HepG2 (cell line): ENCODE measurements at regions not wholly inside any gene's neighbourhood (a gene's known extent, or its start where the extent isn't known, plus 50 kb on each side); places are given as distances from the start of the nearest gene placed in this dataset.

Experiments
- ATAC-seq: fragments of 200-7000 bp; cut with Tn5 transposase; 3 replicates; pipeline ENCODE4 v1.9.1; 2020; ENCODE audit warnings: mild to moderate bottlenecking, moderate library complexity
- BruUV-seq: library from RNA; stranded (reverse); fragments of 400-500 nt; replicated peaks from 2 replicates; lab custom pipeline; 2021; lab: Mats Ljungman, UMichigan
- CTCF ChIA-PET: fragments of 300-600 bp; formaldehyde crosslinking; extraction: SDS; loops from one replicate; lab custom pipeline; 2021; ENCODE audit warnings: low total read pairs, inconsistent platforms, low intra/inter-chr PET ratio; lab: Yijun Ruan, JAX
- POLR2A ChIA-PET: fragments of 350-600 bp; sonication (Branson Sonifier 250); formaldehyde crosslinking; loops from one replicate; lab custom pipeline; 2020; ENCODE audit warnings: antibody characterized with exemption, inconsistent platforms; lab: Yijun Ruan, JAX
- DNase-seq: peaks from one replicate; pipeline ENCODE4 v3.0.0-alpha.2; 2015; ENCODE audit warnings: low spot score
- FAIRE-seq: peaks from 3 replicates; lab custom pipeline; 2011; peaks lifted over from hg19 to GRCh38; lab: Jason Lieb, UNC
- H2AFZ ChIP-seq: one replicate; pipeline ENCODE4 v1.6.1; 2011; ENCODE audit warnings: low read length, inconsistent platforms
- H3K27ac ChIP-seq: fragments of 300-600 bp; 3 replicates; pipeline ENCODE4 v1.8.0; 2011; ENCODE audit warnings: mixed run types, mild to moderate bottlenecking, mixed read lengths, low read length, inconsistent platforms; ENCODE audit not compliant: insufficient read depth; ENCODE audit errors: extremely low read length
- H3K27me3 ChIP-seq, 2 experiments: fragments of 200-600 bp in 1 of 2; 2 replicates in 1 of 2; 3 replicates in 1 of 2; pipeline versions ENCODE4 v1.6.0 to v1.8.0; 2011; ENCODE audit warnings: low read length in 2 of 2, mild to moderate bottlenecking in 2 of 2, moderate library complexity in 2 of 2, inconsistent platforms in 1 of 2; ENCODE audit not compliant: insufficient read depth in 2 of 2, control insufficient read depth in 1 of 2
- H3K36me3 ChIP-seq, 2 experiments: fragments of 200-600 bp in 1 of 2; replicated peaks in 1 of 2; 2 replicates in 1 of 2; 3 replicates in 1 of 2; pipeline versions ENCODE4 v1.5.1 to v1.8.0; 2011; ENCODE audit warnings: low read length in 2 of 2, inconsistent platforms in 1 of 2; ENCODE audit not compliant: insufficient read depth in 2 of 2, control insufficient read depth in 1 of 2
- H3K4me1 ChIP-seq: 2 replicates; pipeline ENCODE4 v1.5.1; 2012; ENCODE audit warnings: low read length, inconsistent platforms; ENCODE audit not compliant: insufficient read depth
- H3K4me2 ChIP-seq: 2 replicates; pipeline ENCODE4 v1.6.0; 2011; ENCODE audit warnings: low read depth, low read length, inconsistent platforms
- H3K4me3 ChIP-seq, 3 experiments: fragments of 200-600 bp in 1 of 3; sonication (generic), shearing (Covaris generic) in 1 of 3; replicated peaks in 1 of 3; 2 replicates each; pipeline ENCODE4 v1.5.1; 2011 to 2016; ENCODE audit warnings: low read length in 3 of 3, inconsistent platforms in 2 of 3, low read depth in 2 of 3, mild to moderate bottlenecking in 2 of 3, control low read depth in 1 of 3, mixed read lengths in 1 of 3; ENCODE audit not compliant: insufficient read depth in 1 of 3
- H3K79me2 ChIP-seq: one replicate; pipeline ENCODE4 v1.6.1; 2011; ENCODE audit warnings: low read length, inconsistent platforms; ENCODE audit not compliant: insufficient read depth
- H3K9ac ChIP-seq: 2 replicates; pipeline ENCODE4 v1.6.0; 2011; ENCODE audit warnings: mild to moderate bottlenecking, low read depth, low read length, inconsistent platforms; ENCODE audit not compliant: insufficient read depth
- H3K9me3 ChIP-seq: 2 replicates; pipeline ENCODE4 v1.5.1; 2012; ENCODE audit warnings: mild to moderate bottlenecking, low read length
- H4K20me1 ChIP-seq: 2 replicates; pipeline ENCODE4 v1.6.0; 2011; ENCODE audit warnings: inconsistent platforms, mild to moderate bottlenecking, low read length, moderate library complexity; ENCODE audit not compliant: insufficient read depth
- ARID3A ChIP-seq: IDR thresholded peaks from 2 replicates; pipeline ENCODE4 v1.6.1; 2012; ENCODE audit warnings: low read depth, low read length, improper control_type of control experiment
- ASH2L ChIP-seq: fragments of 300-600, 200-600 bp; sonication (generic); IDR thresholded peaks from 2 replicates; pipeline ENCODE4 v1.7.0; 2017; ENCODE audit warnings: low read depth, mild to moderate bottlenecking, moderate library complexity, mixed read lengths, low read length; ENCODE audit not compliant: insufficient read length
- PAX8 ChIP-seq: sonication (generic); formaldehyde crosslinking; IDR thresholded peaks from 2 replicates; pipeline ENCODE4 v1.8.0; 2022; ENCODE audit warnings: mild to moderate bottlenecking, missing genetic modification reagents, borderline replicate concordance
- PHB2 ChIP-seq: fragments of 450-650 bp; IDR thresholded peaks from 2 replicates; pipeline ENCODE4 v1.6.1; 2018; ENCODE audit not compliant: partially characterized antibody
- RARG ChIP-seq: sonication (generic); formaldehyde crosslinking; IDR thresholded peaks from 2 replicates; pipeline ENCODE4 v1.4.0; 2020; ENCODE audit warnings: low read depth, mild to moderate bottlenecking, missing genetic modification reagents
- ZFAT ChIP-seq: sonication (generic); formaldehyde crosslinking; conservative IDR thresholded peaks from 2 replicates; pipeline ENCODE4 v1.8.1; 2023; ENCODE audit warnings: missing genetic modification reagents, inconsistent platforms
- ZNF563 ChIP-seq: sonication (generic); formaldehyde crosslinking; IDR thresholded peaks from 2 replicates; pipeline ENCODE4 v1.8.0; 2022; ENCODE audit warnings: mild to moderate bottlenecking, moderate library complexity, missing genetic modification reagents
- WGBS: methylation state at CpG from one replicate; pipeline ENCODE4 v1.1.6; 2017; ENCODE audit warnings: low lambda C conversion rate; 5-methylcytosine and 5-hydroxymethylcytosine counted together
- in situ Hi-C: cut with HindIII; loops from 2 replicates; pipeline ENCODE4 v1.10.0; 2017; ENCODE audit warnings: low pct_unique_long_range_greater_than_20kb; ENCODE audit not compliant: extremely low pct_ligation_motif_present
- intact Hi-C: fragments of 100-400 bp; cut with micrococcal nuclease; formaldehyde crosslinking; loops from one replicate; pipeline ENCODE4 v1.10.0; 2022; ENCODE audit not compliant: unreplicated experiment
- TF ChIP-seq, protein P1 (sequence below): sonication (generic); formaldehyde crosslinking; IDR thresholded peaks from 2 replicates; pipeline ENCODE4 v1.9.0; 2021; ENCODE audit warnings: missing genetic modification reagents, borderline replicate concordance

DNA sequence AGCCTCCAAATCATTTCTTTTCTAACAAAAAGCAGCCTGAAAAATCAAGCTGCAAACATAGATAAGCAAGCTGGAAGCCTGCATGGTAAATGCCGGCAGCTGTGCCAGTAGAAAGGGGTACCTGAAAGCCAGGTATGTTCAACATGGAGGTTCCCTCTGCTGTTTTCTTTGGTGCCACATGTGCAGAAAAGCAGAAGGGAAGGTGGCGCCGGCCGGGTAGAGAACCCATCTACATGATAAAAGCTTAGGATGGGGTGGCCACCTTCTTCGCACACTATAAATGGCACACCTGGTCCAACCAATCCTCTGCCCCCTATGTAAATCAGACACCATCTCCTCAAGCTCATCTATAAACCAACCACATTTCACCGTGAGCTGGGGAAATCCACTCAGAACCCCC lies 268.9 kb upstream of the IRX2 start:
- ChIA-PET POLR2A (no interaction called here), CTCF (no interaction called here)
- no peak overlapping the region for H3K4me2 ChIP-seq
- intact Hi-C loops: no loop called here
- H3K27me3 ChIP-seq: peaks cover 0 to 5% of the 10 kb centered on the region in 2 experiments; a peak in 1 of 5 replicates
- no peaks in the 10 kb centered on the region for H3K79me2 ChIP-seq
- H3K9me3 ChIP-seq: no peaks in the 10 kb centered on the region
- 37% methylated on average over 6 of the region's 6 CpGs for WGBS
- H3K36me3 ChIP-seq: no peaks in the 10 kb centered on the region
- no peak overlapping the region for H3K27ac ChIP-seq
- H3K9ac ChIP-seq: no peak overlapping the region
- in situ Hi-C loops: no loop called here
- no peaks in the 10 kb centered on the region for H4K20me1 ChIP-seq
- no peak for FAIRE-seq
- no peak overlapping the region for H2AFZ ChIP-seq
- no peak overlapping the region for H3K4me3 ChIP-seq
- TF ChIP-seq ZFAT (CRISPR knock-in tag) (no peak), PHB2 (no peak), RARG (CRISPR knock-in tag) (no peak), ZNF563 (CRISPR knock-in tag) (no peak), ASH2L (no peak), PAX8 (no peak), ARID3A (no peak)
- TF ChIP-seq, protein P1, sequence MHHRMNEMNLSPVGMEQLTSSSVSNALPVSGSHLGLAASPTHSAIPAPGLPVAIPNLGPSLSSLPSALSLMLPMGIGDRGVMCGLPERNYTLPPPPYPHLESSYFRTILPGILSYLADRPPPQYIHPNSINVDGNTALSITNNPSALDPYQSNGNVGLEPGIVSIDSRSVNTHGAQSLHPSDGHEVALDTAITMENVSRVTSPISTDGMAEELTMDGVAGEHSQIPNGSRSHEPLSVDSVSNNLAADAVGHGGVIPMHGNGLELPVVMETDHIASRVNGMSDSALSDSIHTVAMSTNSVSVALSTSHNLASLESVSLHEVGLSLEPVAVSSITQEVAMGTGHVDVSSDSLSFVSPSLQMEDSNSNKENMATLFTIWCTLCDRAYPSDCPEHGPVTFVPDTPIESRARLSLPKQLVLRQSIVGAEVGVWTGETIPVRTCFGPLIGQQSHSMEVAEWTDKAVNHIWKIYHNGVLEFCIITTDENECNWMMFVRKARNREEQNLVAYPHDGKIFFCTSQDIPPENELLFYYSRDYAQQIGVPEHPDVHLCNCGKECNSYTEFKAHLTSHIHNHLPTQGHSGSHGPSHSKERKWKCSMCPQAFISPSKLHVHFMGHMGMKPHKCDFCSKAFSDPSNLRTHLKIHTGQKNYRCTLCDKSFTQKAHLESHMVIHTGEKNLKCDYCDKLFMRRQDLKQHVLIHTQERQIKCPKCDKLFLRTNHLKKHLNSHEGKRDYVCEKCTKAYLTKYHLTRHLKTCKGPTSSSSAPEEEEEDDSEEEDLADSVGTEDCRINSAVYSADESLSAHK (CRISPR knock-in tag): no peak
- TF ChIP-seq, all 625 proteins: peak for 0
- no peak for ATAC-seq
- no peaks in the 10 kb centered on the region for H3K4me1 ChIP-seq
- no peak for DNase-seq
- no TSS peak for BruUV-seq
